Gastroesophageal sphincter (tissue), 3 donors: ENCODE measurements at regions not wholly inside any gene's neighbourhood (a gene's known extent, or its start where the extent isn't known, plus 50 kb on each side); places are given as distances from the start of the nearest gene placed in this dataset.

ENCODE experiments used
- CTCF ChIP-seq, 4 experiments: fragments of 200-600 bp in 2 of 4; fragments of 450-650 bp in 2 of 4; sonication (generic) in 1 of 4; IDR thresholded peaks; one replicate each; pipeline ENCODE4 v1.5.1; 2017 to 2019; ENCODE audit warnings: antibody characterized with exemption in 4 of 4, mild to moderate bottlenecking in 2 of 4, moderate library complexity in 2 of 4
- EP300 ChIP-seq: sonication (generic); formaldehyde crosslinking; IDR thresholded peaks from one replicate; pipeline ENCODE4 v1.6.1; 2017; ENCODE audit warnings: antibody characterized with exemption, mild to moderate bottlenecking
- POLR2A ChIP-seq, 2 donors: fragments of 450-650 bp; IDR thresholded peaks; one replicate each; pipeline ENCODE4 v1.6.1; 2017; ENCODE audit warnings: antibody characterized with exemption in 2 of 2, mild to moderate bottlenecking in 2 of 2, moderate library complexity in 1 of 2
- POLR2AphosphoS5 ChIP-seq: sonication (generic); formaldehyde crosslinking; IDR thresholded peaks from one replicate; pipeline ENCODE4 v1.6.1; 2017; ENCODE audit warnings: antibody characterized with exemption

- TF ChIP-seq CTCF (IDR thresholded peaks at IDR 0.05) = no peak
- no peak for TF ChIP-seq POLR2A (IDR thresholded peaks at IDR 0.05)
- TF ChIP-seq EP300 = no peak
- TF ChIP-seq POLR2AphosphoS5 = no peak
These were observed 427.6 kb upstream of the DCC start for GRCh38 chr18:51912381-51912780.
